ENCODE measurements at regions not wholly inside any gene's neighbourhood (a gene's known extent, or its start where the extent isn't known, plus 50 kb on each side); places are given as distances from the start of the nearest gene placed in this dataset.
"Not testable (repeated sequence)": the region's sequence is repeated elsewhere in the genome, so short reads cannot be mapped to it uniquely, and the experiment has no call there.

DNA sequence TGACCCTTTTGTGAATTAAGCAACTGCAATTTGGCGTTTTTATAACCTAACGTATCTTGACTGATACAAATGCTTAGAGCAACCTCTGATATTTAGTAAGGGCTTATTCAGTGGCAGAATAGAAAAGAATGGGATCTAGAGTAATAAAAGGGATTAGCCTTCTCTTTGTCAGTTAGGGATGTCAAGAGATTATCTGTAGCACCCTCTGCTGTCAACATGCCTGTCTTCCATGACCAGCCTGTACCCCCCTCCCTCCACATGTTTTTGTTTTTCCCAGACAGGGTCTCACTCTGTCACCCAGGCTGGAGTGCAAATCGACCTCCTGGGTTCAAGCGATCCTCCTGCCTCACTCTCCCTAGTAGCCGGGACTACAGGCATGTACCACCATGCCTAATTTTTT is 198.1 kb downstream of the NPIPA7 start:
- not testable (repeated sequence) for H3K36me3 ChIP-seq, H3K9me3 ChIP-seq, H3K27ac ChIP-seq, H3K4me3 ChIP-seq, DNase-seq, H3K4me1 ChIP-seq, H3K27me3 ChIP-seq
- TF ChIP-seq, protein P1, sequence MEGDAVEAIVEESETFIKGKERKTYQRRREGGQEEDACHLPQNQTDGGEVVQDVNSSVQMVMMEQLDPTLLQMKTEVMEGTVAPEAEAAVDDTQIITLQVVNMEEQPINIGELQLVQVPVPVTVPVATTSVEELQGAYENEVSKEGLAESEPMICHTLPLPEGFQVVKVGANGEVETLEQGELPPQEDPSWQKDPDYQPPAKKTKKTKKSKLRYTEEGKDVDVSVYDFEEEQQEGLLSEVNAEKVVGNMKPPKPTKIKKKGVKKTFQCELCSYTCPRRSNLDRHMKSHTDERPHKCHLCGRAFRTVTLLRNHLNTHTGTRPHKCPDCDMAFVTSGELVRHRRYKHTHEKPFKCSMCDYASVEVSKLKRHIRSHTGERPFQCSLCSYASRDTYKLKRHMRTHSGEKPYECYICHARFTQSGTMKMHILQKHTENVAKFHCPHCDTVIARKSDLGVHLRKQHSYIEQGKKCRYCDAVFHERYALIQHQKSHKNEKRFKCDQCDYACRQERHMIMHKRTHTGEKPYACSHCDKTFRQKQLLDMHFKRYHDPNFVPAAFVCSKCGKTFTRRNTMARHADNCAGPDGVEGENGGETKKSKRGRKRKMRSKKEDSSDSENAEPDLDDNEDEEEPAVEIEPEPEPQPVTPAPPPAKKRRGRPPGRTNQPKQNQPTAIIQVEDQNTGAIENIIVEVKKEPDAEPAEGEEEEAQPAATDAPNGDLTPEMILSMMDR (IDR thresholded peaks at IDR 0.05): peak in 2 of 6 experiments; percentile 4 to 10

- TF ChIP-seq, protein P1 (IDR thresholded peaks at IDR 0.05): no peak
- no peak for TF ChIP-seq POLR2A (IDR thresholded peaks at IDR 0.05)
- H3K36me3 ChIP-seq: no peaks in the 10 kb centered on the region
- no peaks in the 10 kb centered on the region for H3K9me3 ChIP-seq
- H3K27me3 ChIP-seq: no peaks in the 10 kb centered on the region
- no peak overlapping the region for H3K27ac ChIP-seq
- H3K4me1 ChIP-seq: no peaks in the 10 kb centered on the region
- no peak overlapping the region for H3K4me3 ChIP-seq
- DNase-seq: no peak
These were observed 199.8 kb downstream of the NPIPA7 start for GRCh38 chr16:16578701-16579100.

GRCh38 chr16:16582916-16583315 is 204.0 kb downstream of the NPIPA7 start:
- H3K9me3 ChIP-seq, H3K36me3 ChIP-seq, H3K4me3 ChIP-seq, H3K27me3 ChIP-seq, H3K4me1 ChIP-seq, H3K27ac ChIP-seq, DNase-seq: not testable (repeated sequence)

DNA sequence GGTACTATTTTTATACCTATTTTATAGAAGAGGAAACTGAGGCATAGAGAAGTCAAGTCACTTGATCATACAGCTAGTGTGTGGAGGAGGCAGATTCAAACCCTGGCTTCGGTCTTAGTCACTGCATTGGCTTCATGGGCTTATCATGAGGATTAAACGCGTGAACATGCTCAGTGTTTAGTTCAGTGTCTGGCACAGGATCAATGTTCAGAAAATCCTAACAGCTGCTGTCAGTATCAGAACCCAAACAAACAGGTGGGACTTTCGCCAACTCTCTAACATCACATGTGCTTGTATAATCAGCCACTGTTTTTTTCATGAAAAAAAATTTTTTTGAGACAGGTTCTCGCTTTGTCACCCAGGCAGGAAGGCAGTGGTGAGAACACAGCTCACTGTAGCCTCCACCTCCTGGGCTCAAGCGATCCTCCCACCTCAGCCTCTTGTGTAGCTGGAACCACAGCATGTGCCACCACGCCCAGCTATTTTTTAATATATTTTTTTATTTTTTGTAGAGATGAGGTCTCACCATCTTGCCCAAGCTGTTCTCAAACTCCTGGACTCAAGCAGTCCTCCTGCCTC is 207.2 kb downstream of the NPIPA7 start:
- H3K4me1 ChIP-seq, DNase-seq, H3K27me3 ChIP-seq, H3K36me3 ChIP-seq, H3K4me3 ChIP-seq, H3K27ac ChIP-seq, H3K9me3 ChIP-seq: not testable (repeated sequence)

GRCh38 chr16:16586969-16587368 is 208.0 kb downstream of the NPIPA7 start:
- not testable (repeated sequence) for H3K36me3 ChIP-seq, H3K27me3 ChIP-seq, H3K4me3 ChIP-seq, DNase-seq, H3K4me1 ChIP-seq, H3K27ac ChIP-seq, H3K9me3 ChIP-seq

DNA sequence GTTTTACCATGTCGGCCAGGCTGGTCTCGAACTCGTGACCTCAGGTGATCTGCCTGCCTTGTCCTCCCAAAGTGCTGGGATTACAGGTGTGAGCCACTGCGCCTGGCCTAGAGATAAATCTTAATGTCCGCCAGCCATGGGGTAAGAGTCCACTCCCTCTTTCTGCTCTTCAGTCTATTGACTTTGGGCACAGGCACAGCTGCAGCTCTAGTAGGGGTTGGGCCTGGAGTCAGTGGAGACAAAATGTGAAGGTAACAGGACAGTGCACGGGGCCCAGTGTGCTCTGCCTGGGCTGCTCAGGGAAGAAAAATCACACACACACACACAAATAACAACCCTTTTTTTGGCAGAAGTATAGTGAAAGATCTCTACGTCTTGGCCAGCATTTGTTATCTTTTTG is 209.5 kb downstream of the NPIPA7 start:
- H3K27ac ChIP-seq, H3K4me1 ChIP-seq, H3K27me3 ChIP-seq, H3K9me3 ChIP-seq, H3K4me3 ChIP-seq, DNase-seq, H3K36me3 ChIP-seq: not testable (repeated sequence)

GRCh38 chr16:16590654-16591318 is 211.8 kb downstream of the NPIPA7 start:
- not testable (repeated sequence) for H3K9me3 ChIP-seq

DNA sequence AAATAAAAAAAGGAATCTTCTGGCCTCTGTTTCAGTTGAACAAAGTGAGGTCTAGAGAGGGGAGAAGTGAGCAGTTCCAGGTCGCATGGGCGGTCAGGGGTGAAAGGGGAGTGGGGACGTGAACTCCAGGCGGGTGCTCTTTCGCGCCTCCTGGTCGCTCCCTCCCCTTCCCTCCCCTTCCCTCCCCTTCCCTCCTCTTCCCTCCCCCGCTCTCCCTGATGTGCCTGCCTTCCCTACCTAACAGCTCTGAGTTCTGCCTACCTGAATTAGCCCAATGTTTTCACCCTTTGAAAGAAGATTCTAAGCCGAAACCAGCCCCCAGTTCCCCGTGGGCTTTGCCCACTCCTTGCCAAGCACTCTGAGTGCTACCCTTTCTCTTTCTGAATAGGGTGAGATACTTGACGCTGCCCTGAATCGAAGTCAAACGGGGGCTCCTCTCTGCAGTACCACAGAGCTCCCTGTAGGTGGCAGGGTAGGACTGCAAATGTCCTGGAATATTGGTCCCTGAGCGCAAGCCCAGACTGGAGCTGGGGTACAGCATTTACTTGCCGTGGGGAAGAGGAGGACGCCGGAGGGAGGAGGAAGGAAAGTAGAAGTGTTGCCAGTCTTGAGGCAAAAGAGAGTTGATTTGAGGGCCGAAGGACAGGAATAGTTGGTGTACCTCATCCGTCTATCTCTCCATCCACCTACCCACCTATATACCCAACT is 214.4 kb downstream of the NPIPA7 start:
- not testable (repeated sequence) for H3K27me3 ChIP-seq, H3K36me3 ChIP-seq, H3K4me1 ChIP-seq, H3K9me3 ChIP-seq, H3K27ac ChIP-seq, H3K4me3 ChIP-seq
- TF ChIP-seq, protein P1 (IDR thresholded peaks at IDR 0.05): peak in 5 of 6 experiments; percentile 22 to 59 (median 53)
- peak in 1 of 3 donors; percentile 64 for DNase-seq

More at GRCh38 chr16:16590654-16591318, 211.8 kb downstream of the NPIPA7 start:
- H3K4me1 ChIP-seq, DNase-seq, H3K4me3 ChIP-seq, H3K27ac ChIP-seq, H3K27me3 ChIP-seq, H3K36me3 ChIP-seq: not testable (repeated sequence)

DNA sequence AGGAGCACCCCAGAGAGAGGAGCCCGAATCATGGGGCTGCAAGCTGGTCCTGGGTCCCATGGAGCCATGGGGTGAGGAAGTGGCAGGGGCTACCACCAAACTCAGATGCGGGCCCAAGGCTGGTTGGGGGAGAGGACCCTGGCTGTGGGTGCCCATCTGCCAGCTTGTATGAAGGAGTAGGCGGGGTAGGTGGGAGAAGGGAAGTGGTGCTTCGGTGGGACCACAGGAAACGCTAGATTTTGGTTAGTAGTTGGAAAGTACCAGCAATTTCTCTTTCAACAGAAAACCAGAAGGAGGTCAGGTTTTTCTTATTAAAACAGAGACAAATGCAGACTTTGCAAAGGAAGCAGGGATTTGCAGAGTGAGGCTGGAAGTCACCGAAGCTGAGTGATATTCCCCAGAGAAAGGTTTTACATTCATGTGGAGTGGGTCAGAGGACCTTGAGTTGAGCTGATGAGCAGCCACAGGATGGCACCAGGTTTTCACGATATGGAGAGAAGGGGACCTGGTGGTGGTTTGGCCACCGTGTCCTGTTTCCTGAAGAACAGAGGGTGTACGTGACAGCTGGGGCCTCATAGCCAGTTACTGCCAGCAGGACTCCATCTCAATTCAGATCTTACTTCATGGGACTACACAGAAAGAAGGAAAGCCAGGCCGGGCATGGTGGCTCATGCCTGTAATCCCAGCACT is 216.2 kb downstream of the NPIPA7 start:
- H3K4me3 ChIP-seq, H3K36me3 ChIP-seq, H3K9me3 ChIP-seq, H3K27me3 ChIP-seq, DNase-seq, H3K4me1 ChIP-seq, H3K27ac ChIP-seq: not testable (repeated sequence)

GRCh38 chr16:16601239-16601638 is 222.3 kb downstream of the NPIPA7 start:
- not testable (repeated sequence) for H3K9me3 ChIP-seq, H3K27ac ChIP-seq, H3K4me3 ChIP-seq, H3K4me1 ChIP-seq, H3K27me3 ChIP-seq, H3K36me3 ChIP-seq, DNase-seq

GRCh38 chr16:16607401-16608082 is 228.6 kb downstream of the NPIPA7 start:
- H3K4me1 ChIP-seq, H3K4me3 ChIP-seq, H3K27ac ChIP-seq: not testable (repeated sequence)

More at GRCh38 chr16:16607401-16608082, 228.6 kb downstream of the NPIPA7 start:
- not testable (repeated sequence) for H3K9me3 ChIP-seq, DNase-seq, H3K36me3 ChIP-seq, H3K27me3 ChIP-seq
